ENCODE measurements at regions not wholly inside any gene's neighbourhood (a gene's known extent, or its start where the extent isn't known, plus 50 kb on each side); places are given as distances from the start of the nearest gene placed in this dataset.
"Not testable (repeated sequence)": the region's sequence is repeated elsewhere in the genome, so short reads cannot be mapped to it uniquely, and the experiment has no call there.

DNA sequence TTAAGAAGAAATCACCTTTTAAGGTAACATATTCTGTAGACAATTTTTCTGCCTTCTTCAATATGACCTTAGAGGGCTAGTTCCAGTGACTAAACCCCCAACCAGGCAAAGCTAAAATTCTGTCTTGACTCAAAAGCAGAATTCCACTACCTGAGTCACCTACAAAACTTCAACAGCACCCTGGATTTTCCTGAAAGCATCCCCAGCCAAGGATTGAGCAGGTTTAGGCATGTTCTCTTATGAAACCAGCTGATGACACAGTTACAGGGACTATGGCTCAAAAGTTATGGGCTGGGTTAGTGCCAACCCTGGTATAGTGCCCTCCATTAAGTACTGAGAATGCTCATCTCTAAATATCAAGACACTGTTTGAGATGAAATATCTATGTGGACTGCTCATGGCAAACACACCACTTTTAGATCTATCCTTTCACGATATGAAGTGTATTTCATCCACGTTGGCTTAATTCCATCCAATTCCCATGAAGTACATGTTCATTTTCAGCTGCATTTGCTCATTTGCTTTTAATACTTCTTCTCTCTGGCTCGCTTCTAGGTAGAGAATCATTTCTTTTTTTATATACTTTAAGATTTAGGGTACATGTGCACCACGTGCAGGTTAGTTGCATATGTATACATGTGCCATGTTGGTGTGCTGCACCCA is 53.6 kb upstream of the TNFAIP3 start:
- DNase-seq (ENCODE audit: low spot score) = no peak
- TF ChIP-seq, protein P1, sequence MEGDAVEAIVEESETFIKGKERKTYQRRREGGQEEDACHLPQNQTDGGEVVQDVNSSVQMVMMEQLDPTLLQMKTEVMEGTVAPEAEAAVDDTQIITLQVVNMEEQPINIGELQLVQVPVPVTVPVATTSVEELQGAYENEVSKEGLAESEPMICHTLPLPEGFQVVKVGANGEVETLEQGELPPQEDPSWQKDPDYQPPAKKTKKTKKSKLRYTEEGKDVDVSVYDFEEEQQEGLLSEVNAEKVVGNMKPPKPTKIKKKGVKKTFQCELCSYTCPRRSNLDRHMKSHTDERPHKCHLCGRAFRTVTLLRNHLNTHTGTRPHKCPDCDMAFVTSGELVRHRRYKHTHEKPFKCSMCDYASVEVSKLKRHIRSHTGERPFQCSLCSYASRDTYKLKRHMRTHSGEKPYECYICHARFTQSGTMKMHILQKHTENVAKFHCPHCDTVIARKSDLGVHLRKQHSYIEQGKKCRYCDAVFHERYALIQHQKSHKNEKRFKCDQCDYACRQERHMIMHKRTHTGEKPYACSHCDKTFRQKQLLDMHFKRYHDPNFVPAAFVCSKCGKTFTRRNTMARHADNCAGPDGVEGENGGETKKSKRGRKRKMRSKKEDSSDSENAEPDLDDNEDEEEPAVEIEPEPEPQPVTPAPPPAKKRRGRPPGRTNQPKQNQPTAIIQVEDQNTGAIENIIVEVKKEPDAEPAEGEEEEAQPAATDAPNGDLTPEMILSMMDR (IDR thresholded peaks at IDR 0.05; ENCODE audit: extremely low read depth, missing control alignments) = no peak

DNA sequence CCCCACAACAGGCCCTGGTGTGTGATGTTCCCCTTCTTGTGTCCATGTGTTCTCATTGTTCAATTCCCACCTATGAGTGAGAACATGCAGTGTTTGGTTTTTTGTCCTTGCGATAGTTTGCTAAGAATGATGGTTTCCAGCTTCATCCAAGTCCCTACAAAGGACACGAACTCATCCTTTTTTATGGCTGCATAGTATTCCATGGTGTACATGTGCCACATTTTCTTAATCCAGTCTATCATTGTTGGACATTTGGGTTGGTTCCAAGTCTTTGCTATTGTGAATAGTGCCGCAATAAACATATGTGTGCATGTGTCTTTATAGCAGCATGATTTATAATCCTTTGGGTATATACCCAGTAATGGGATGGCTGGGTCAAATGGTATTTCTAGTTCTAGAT is 53.0 kb upstream of the TNFAIP3 start:
- not testable (repeated sequence) for DNase-seq (ENCODE audit: low spot score)

DNA sequence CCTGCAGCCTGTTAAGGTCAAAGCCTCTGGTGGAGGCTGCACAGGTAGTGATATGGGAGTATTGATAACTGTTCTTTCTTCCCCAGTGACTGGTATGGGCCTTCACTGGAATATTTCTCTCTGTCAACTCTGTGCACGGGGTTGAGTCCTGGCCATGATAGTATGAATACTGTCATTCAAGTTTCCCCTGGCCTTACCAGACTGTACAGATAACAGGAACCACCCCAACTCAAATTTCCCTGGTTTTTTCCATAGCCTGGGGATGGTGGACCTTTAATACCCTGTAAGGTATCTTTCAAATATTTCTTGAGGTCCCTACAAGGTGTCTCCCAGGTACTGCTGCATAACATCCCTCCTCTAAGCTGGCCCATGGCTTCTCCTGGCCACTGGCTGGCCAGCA is 51.4 kb upstream of the TNFAIP3 start:
- TF ChIP-seq, protein P1 (IDR thresholded peaks at IDR 0.05; ENCODE audit: extremely low read depth, missing control alignments) = no peak

DNA sequence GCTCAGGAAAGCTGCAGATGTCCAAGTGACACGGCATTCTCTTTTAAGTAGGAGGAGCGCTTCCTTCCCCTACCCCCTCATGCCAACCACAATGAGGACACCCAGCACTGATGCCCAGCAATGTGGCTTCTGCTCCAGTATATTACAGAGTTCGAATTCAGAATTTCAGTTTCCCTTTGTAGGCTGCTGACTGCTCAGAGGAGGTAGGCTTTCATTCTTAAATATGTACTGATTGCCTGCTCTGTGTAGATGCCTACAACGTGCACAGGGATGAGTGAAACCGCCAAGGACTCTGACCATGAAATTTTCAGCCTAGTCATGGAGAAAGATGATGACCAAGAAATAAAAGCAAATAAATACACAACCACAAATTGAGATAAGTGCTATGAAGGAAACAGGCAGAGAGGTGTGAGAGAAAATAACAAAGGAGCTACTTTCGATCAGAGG is 50.9 kb upstream of the TNFAIP3 start:
- no peak for DNase-seq (ENCODE audit: low spot score)
- TF ChIP-seq, protein P1 (IDR thresholded peaks at IDR 0.05; ENCODE audit: extremely low read depth, missing control alignments) = no peak

More for the DNA sequence above, 51.4 kb upstream of the TNFAIP3 start:
- DNase-seq (ENCODE audit: low spot score) = no peak

DNA sequence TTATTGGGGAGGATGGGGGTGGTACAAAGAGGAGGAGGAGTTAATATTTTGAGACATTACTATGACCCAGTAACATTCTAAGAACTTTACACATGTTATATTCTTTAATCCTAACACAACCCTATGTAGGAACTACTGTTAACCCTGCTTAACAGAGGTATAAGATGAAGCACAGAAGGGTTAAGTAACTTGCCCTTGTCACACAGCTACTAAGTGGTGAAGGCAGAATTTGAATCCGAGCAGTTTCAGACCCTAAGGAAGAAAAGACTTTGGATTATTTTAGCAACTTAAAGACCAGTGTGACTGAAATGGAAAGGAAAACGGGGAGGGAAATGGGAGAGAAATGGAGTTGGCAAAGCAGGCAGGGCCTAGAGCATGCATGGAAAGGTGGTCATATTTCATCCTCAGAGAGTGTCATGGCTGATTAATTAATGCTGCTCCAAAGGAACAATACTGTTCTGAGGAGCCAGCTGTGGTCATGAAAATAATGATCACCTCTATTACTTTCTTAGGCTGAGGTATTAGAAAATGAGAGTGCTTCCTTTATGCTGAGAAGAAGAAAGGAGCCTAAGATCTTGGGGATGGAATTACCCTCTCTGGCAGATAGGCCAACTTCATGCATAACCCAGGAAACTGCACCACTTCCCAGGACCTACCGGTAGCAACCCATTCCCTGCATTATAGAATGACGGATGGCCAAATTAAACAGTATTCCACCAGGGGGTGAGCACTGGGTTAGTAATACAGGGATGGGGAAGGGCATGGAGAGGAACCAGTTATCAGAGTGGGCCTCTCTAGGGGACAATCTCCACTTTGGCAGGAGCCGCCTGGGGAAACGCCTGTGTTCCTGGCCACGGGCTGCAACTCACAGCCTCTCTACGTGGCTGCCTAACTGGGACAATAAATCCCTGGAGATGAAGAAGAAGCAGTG is 50.1 kb upstream of the TNFAIP3 start:
- DNase-seq (ENCODE audit: low spot score) = no peak
- TF ChIP-seq, protein P1 (IDR thresholded peaks at IDR 0.05; ENCODE audit: extremely low read depth, missing control alignments) = no peak
